ENCODE measurements at regions not wholly inside any gene's neighbourhood (a gene's known extent, or its start where the extent isn't known, plus 50 kb on each side); places are given as distances from the start of the nearest gene placed in this dataset.

- TF ChIP-seq CTCF (IDR thresholded peaks at IDR 0.05; ENCODE audit: low read depth, low read length, missing control alignments), result no peak
- no peak for DNase-seq (ENCODE audit: low read depth)
- no peak overlapping the region for H3K4me3 ChIP-seq (ENCODE audit: low read depth, low read length)
- in situ Hi-C loops (cut with HindIII; ENCODE audit: low sequenced_read_pairs), result no loop called here
These were observed 167.5 kb upstream of the PMEPA1 start for GRCh38 chr20:57877131-57877824.

GRCh38 chr20:57876163-57876562, 166.3 kb upstream of the PMEPA1 start:
- H3K4me3 ChIP-seq (ENCODE audit: low read depth, low read length), result no peak overlapping the region
- no peak for TF ChIP-seq CTCF (IDR thresholded peaks at IDR 0.05; ENCODE audit: low read depth, low read length, missing control alignments)
- in situ Hi-C loops (cut with HindIII; ENCODE audit: low sequenced_read_pairs), result no loop called here
- DNase-seq (ENCODE audit: low read depth), result no peak

GRCh38 chr20:57874141-57874540, 164.3 kb upstream of the PMEPA1 start:
- H3K4me3 ChIP-seq (ENCODE audit: low read depth, low read length), result no peak overlapping the region
- in situ Hi-C loops (cut with HindIII; ENCODE audit: low sequenced_read_pairs), result no loop called here
- DNase-seq (ENCODE audit: low read depth), result no peak
- TF ChIP-seq CTCF (IDR thresholded peaks at IDR 0.05; ENCODE audit: low read depth, low read length, missing control alignments), result no peak

GRCh38 chr20:57872816-57873409, 163.1 kb upstream of the PMEPA1 start:
- H3K4me3 ChIP-seq (ENCODE audit: low read depth, low read length), result no peak overlapping the region
- in situ Hi-C loops (cut with HindIII; ENCODE audit: low sequenced_read_pairs), result no loop called here
- no peak for DNase-seq (ENCODE audit: low read depth)
- no peak for TF ChIP-seq CTCF (IDR thresholded peaks at IDR 0.05; ENCODE audit: low read depth, low read length, missing control alignments)

- no peak for TF ChIP-seq CTCF (IDR thresholded peaks at IDR 0.05; ENCODE audit: low read depth, low read length, missing control alignments)
- in situ Hi-C loops (cut with HindIII; ENCODE audit: low sequenced_read_pairs), result no loop called here
- no peak for DNase-seq (ENCODE audit: low read depth)
- H3K4me3 ChIP-seq (ENCODE audit: low read depth, low read length), result no peak overlapping the region
These were observed 161.4 kb upstream of the PMEPA1 start for GRCh38 chr20:57871237-57871632.

GRCh38 chr20:57870597-57871236, 160.9 kb upstream of the PMEPA1 start:
- H3K4me3 ChIP-seq (ENCODE audit: low read depth, low read length), result no peak overlapping the region
- in situ Hi-C loops (cut with HindIII; ENCODE audit: low sequenced_read_pairs), result no loop called here
- no peak for DNase-seq (ENCODE audit: low read depth)
- no peak for TF ChIP-seq CTCF (IDR thresholded peaks at IDR 0.05; ENCODE audit: low read depth, low read length, missing control alignments)

Measured in astrocyte of the cerebellum (primary cell).